ENCODE measurements at regions not wholly inside any gene's neighbourhood (a gene's known extent, or its start where the extent isn't known, plus 50 kb on each side); places are given as distances from the start of the nearest gene placed in this dataset.

DNA sequence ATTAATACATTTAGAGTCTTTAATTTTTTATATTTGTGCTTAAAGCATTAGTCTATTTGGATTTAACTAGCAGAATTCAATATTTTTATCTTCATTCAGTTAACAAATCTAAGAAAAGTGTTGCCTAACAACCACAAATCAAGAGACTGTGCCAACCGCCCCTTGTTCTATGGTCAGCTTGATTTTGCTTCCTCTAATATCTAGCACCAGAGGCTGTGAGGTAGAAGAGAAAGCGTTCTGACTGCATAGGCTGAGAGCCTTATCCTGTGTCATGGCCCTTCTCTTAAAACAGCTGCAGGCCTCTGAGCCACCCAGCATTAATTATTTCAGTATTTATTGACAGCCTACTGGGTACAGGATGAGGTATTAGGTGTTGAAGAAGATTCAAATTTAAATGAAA, 693.0 kb upstream of the CDH6 start:
- TF ChIP-seq GABPA (IDR thresholded peaks at IDR 0.05; ENCODE audit: low read depth) (no peak), SPI1 (IDR thresholded peaks at IDR 0.05; ENCODE audit: borderline replicate concordance, low read depth) (no peak), REST (IDR thresholded peaks at IDR 0.05; ENCODE audit: insufficient replicate concordance, low read depth) (no peak), POLR2AphosphoS5 (IDR thresholded peaks at IDR 0.05; ENCODE audit: low read depth) (no peak)
- TF ChIP-seq, protein P1, sequence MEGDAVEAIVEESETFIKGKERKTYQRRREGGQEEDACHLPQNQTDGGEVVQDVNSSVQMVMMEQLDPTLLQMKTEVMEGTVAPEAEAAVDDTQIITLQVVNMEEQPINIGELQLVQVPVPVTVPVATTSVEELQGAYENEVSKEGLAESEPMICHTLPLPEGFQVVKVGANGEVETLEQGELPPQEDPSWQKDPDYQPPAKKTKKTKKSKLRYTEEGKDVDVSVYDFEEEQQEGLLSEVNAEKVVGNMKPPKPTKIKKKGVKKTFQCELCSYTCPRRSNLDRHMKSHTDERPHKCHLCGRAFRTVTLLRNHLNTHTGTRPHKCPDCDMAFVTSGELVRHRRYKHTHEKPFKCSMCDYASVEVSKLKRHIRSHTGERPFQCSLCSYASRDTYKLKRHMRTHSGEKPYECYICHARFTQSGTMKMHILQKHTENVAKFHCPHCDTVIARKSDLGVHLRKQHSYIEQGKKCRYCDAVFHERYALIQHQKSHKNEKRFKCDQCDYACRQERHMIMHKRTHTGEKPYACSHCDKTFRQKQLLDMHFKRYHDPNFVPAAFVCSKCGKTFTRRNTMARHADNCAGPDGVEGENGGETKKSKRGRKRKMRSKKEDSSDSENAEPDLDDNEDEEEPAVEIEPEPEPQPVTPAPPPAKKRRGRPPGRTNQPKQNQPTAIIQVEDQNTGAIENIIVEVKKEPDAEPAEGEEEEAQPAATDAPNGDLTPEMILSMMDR (IDR thresholded peaks at IDR 0.05; ENCODE audit: insufficient read depth, low read length), result no peak

All from HL-60 (cell line).